ENCODE measurements at regions not wholly inside any gene's neighbourhood (a gene's known extent, or its start where the extent isn't known, plus 50 kb on each side); places are given as distances from the start of the nearest gene placed in this dataset.

DNA sequence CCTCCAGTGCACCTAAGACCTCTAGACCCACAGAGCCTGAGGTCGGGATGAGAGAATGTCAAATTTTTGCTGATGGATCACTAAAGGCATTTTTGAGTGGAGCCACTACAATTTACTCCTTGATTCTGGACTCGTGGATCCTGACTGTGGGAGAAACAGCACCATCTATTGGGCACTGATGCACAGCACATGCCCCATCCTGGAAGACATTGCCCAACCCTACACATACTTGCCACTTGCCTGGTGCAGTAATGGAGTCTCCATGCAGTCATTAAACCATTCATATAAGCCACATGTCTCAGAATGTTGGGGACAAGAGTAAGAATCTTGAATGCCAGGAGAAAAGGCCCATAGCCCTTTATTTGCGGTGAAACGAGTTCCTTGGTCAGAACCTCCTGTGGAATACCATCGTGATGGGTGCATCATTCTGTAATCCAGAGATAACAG lies 103.9 kb downstream of the GGTLC2 start:
- TF ChIP-seq, protein P1, sequence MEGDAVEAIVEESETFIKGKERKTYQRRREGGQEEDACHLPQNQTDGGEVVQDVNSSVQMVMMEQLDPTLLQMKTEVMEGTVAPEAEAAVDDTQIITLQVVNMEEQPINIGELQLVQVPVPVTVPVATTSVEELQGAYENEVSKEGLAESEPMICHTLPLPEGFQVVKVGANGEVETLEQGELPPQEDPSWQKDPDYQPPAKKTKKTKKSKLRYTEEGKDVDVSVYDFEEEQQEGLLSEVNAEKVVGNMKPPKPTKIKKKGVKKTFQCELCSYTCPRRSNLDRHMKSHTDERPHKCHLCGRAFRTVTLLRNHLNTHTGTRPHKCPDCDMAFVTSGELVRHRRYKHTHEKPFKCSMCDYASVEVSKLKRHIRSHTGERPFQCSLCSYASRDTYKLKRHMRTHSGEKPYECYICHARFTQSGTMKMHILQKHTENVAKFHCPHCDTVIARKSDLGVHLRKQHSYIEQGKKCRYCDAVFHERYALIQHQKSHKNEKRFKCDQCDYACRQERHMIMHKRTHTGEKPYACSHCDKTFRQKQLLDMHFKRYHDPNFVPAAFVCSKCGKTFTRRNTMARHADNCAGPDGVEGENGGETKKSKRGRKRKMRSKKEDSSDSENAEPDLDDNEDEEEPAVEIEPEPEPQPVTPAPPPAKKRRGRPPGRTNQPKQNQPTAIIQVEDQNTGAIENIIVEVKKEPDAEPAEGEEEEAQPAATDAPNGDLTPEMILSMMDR (IDR thresholded peaks at IDR 0.05): peak in 1 of 3 experiments; percentile 22
- no peak for TF ChIP-seq POLR2A (IDR thresholded peaks at IDR 0.05)
